WTC11 (cell line): ENCODE measurements at regions not wholly inside any gene's neighbourhood (a gene's known extent, or its start where the extent isn't known, plus 50 kb on each side); places are given as distances from the start of the nearest gene placed in this dataset.

Experiments
- AFF4 ChIP-seq: sonication (generic); formaldehyde crosslinking; IDR thresholded peaks from 2 replicates; pipeline ENCODE4 v1.8.1; 2023; ENCODE audit warnings: mild to moderate bottlenecking, missing genetic modification reagents, borderline replicate concordance
- CTCF ChIP-seq: fragments of 200-600 bp; IDR thresholded peaks from 2 replicates; pipeline ENCODE4 v1.8.0; 2022; ENCODE audit warnings: antibody characterized with exemption
- ETV6 ChIP-seq: sonication (generic); formaldehyde crosslinking; IDR thresholded peaks from 2 replicates; pipeline ENCODE4 v1.8.1; 2022; ENCODE audit warnings: mild to moderate bottlenecking, missing genetic modification reagents
- JUN ChIP-seq: sonication (generic); formaldehyde crosslinking; IDR thresholded peaks from 2 replicates; pipeline ENCODE4 v1.8.0; 2023; ENCODE audit warnings: mild to moderate bottlenecking, missing genetic modification reagents
- PRRX2 ChIP-seq: fragments of 250-450 bp; sonication (Bioruptor Pico); IDR thresholded peaks from 2 replicates; pipeline ENCODE4 v1.8.0; 2021; ENCODE audit warnings: mild to moderate bottlenecking
- ZNF121 ChIP-seq: sonication (generic); formaldehyde crosslinking; IDR thresholded peaks from 2 replicates; pipeline ENCODE4 v1.8.0; 2023; ENCODE audit warnings: missing genetic modification reagents
- ZNF138 ChIP-seq: sonication (generic); formaldehyde crosslinking; conservative IDR thresholded peaks from 2 replicates; pipeline ENCODE4 v1.8.1; 2022; ENCODE audit warnings: mild to moderate bottlenecking, moderate library complexity, missing genetic modification reagents
- TF ChIP-seq, protein P1 (sequence below): sonication (generic); formaldehyde crosslinking; IDR thresholded peaks from 2 replicates; pipeline ENCODE4 v1.8.1; 2023; ENCODE audit warnings: mild to moderate bottlenecking, moderate library complexity, missing genetic modification reagents
- TF ChIP-seq, protein P2 (sequence below): sonication (generic); formaldehyde crosslinking; IDR thresholded peaks from 2 replicates; pipeline ENCODE4 v1.8.0; 2022; ENCODE audit warnings: mild to moderate bottlenecking, missing genetic modification reagents
- TF ChIP-seq, protein P3 (sequence below): sonication (generic); formaldehyde crosslinking; IDR thresholded peaks from 2 replicates; pipeline ENCODE4 v1.8.1; 2022; ENCODE audit warnings: low read depth, mild to moderate bottlenecking, moderate library complexity, missing genetic modification reagents, borderline replicate concordance
- TF ChIP-seq, protein P4 (sequence below): sonication (generic); formaldehyde crosslinking; IDR thresholded peaks from 2 replicates; pipeline ENCODE4 v1.8.0; 2022; ENCODE audit warnings: mild to moderate bottlenecking, missing genetic modification reagents
- TF ChIP-seq, protein P5 (sequence below): sonication (generic); formaldehyde crosslinking; conservative IDR thresholded peaks from 2 replicates; pipeline ENCODE4 v1.8.1; 2022; ENCODE audit warnings: mild to moderate bottlenecking, missing genetic modification reagents
- TF ChIP-seq, protein P6 (sequence below): sonication (generic); formaldehyde crosslinking; IDR thresholded peaks from 2 replicates; pipeline ENCODE4 v1.8.1; 2023; ENCODE audit warnings: mild to moderate bottlenecking, missing genetic modification reagents, moderate library complexity

GRCh38 chrX:43003939-43004338 is 226.0 kb upstream of the PPP1R2C start:
- TF ChIP-seq, protein P1, sequence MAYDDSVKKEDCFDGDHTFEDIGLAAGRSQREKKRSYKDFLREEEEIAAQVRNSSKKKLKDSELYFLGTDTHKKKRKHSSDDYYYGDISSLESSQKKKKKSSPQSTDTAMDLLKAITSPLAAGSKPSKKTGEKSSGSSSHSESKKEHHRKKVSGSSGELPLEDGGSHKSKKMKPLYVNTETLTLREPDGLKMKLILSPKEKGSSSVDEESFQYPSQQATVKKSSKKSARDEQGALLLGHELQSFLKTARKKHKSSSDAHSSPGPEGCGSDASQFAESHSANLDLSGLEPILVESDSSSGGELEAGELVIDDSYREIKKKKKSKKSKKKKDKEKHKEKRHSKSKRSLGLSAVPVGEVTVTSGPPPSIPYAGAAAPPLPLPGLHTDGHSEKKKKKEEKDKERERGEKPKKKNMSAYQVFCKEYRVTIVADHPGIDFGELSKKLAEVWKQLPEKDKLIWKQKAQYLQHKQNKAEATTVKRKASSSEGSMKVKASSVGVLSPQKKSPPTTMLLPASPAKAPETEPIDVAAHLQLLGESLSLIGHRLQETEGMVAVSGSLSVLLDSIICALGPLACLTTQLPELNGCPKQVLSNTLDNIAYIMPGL (CRISPR knock-in tag) = no peak
- TF ChIP-seq, protein P2, sequence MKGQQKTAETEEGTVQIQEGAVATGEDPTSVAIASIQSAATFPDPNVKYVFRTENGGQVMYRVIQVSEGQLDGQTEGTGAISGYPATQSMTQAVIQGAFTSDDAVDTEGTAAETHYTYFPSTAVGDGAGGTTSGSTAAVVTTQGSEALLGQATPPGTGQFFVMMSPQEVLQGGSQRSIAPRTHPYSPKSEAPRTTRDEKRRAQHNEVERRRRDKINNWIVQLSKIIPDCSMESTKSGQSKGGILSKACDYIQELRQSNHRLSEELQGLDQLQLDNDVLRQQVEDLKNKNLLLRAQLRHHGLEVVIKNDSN (CRISPR knock-in tag) = no peak
- TF ChIP-seq CTCF = no peak
- TF ChIP-seq, protein P3, sequence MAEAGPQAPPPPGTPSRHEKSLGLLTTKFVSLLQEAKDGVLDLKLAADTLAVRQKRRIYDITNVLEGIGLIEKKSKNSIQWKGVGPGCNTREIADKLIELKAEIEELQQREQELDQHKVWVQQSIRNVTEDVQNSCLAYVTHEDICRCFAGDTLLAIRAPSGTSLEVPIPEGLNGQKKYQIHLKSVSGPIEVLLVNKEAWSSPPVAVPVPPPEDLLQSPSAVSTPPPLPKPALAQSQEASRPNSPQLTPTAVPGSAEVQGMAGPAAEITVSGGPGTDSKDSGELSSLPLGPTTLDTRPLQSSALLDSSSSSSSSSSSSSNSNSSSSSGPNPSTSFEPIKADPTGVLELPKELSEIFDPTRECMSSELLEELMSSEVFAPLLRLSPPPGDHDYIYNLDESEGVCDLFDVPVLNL = no peak
- no peak for TF ChIP-seq AFF4 (CRISPR knock-in tag)
- no peak for TF ChIP-seq JUN (CRISPR knock-in tag)
- TF ChIP-seq PRRX2 (CRISPR knock-in tag) = no peak
- TF ChIP-seq ZNF138 (CRISPR knock-in tag) = no peak
- TF ChIP-seq, protein P4, sequence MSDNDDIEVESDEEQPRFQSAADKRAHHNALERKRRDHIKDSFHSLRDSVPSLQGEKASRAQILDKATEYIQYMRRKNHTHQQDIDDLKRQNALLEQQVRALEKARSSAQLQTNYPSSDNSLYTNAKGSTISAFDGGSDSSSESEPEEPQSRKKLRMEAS (CRISPR knock-in tag) = no peak
- no peak for TF ChIP-seq ZNF121 (CRISPR knock-in tag)
- TF ChIP-seq, protein P5, sequence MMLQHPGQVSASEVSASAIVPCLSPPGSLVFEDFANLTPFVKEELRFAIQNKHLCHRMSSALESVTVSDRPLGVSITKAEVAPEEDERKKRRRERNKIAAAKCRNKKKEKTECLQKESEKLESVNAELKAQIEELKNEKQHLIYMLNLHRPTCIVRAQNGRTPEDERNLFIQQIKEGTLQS (CRISPR knock-in tag) = no peak
- TF ChIP-seq, protein P6, sequence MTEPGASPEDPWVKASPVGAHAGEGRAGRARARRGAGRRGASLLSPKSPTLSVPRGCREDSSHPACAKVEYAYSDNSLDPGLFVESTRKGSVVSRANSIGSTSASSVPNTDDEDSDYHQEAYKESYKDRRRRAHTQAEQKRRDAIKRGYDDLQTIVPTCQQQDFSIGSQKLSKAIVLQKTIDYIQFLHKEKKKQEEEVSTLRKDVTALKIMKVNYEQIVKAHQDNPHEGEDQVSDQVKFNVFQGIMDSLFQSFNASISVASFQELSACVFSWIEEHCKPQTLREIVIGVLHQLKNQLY (CRISPR knock-in tag) = no peak
- TF ChIP-seq ETV6 (CRISPR knock-in tag) = no peak
